HG03045 (cell line): ENCODE measurements at regions not wholly inside any gene's neighbourhood (a gene's known extent, or its start where the extent isn't known, plus 50 kb on each side); places are given as distances from the start of the nearest gene placed in this dataset.
"Not testable (repeated sequence)": the region's sequence is repeated elsewhere in the genome, so short reads cannot be mapped to it uniquely, and the experiment has no call there.

Experiments
- ATAC-seq: cut with Tn5 transposase; IDR thresholded peaks from one replicate; pipeline ENCODE4 v1.9.1; 2021; ENCODE audit warnings: mild to moderate bottlenecking, moderate library complexity; ENCODE audit not compliant: unreplicated experiment

- ATAC-seq, result no peak
Measured at GRCh38 chr10:8278099-8278498, 223.6 kb downstream of the GATA3 start.

DNA sequence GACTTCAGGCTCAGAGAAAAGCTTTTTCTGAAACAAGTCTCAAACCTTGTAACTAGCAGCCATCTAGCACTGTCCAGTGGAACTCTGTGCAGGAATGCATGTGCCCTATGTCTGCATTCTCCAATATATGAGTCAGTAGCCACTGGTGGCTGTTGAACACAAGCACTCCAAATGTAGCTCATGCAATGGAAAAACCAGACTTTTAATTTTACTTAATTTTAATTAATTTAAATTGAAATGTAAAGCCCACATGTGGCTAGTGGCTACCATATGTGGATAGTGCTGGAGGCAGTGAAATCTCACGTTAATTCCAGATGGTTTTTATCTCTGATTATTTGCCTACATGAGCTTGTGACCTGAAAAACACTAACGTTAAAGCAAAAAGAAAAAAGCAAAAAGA lies 225.1 kb downstream of the GATA3 start:
- no peak for ATAC-seq

DNA sequence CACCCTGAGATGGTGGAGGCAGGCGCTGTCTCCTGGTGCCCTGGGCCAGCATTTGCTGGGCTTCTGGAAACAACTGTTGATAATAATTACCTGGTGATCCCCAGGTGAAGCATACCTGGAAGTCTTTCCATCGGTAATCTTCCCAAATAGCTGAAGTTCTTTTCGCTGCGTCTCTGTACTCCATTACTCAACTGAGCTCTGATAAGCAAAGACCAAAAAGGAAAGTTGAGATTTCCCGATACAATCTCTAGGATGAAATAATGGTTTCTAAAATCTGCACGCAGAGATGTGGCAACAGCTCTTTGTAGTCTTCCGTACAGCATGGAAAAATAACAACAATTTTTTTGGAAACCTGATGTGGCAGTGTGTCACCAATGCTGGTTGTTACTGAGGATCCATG lies 226.5 kb downstream of the GATA3 start:
- ATAC-seq, result no peak

DNA sequence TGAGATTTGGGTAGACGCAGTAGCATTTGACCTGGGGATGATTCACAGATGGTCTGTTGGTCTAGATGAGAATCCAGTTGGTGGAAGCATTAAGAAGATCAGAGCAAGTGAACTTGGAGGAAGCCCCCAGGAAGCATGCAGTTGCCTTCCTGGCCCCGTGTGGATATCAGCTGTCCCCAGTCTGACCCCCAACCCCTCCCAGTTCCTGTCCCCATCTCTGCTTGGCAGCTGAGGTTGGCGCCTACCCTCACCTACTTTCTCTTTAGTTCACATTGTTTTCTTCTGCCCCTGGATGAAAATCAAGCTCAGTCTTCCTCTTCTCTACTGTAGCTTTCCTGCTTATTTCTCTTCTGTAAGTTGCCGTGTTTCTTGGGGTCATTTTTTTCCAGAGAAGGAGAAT lies 227.9 kb downstream of the GATA3 start:
- no peak for ATAC-seq

GRCh38 chr10:8283166-8283905 lies 228.8 kb downstream of the GATA3 start:
- no peak for ATAC-seq

GRCh38 chr10:8283986-8284385 lies 229.5 kb downstream of the GATA3 start:
- no peak for ATAC-seq

GRCh38 chr10:8285970-8286369 lies 231.5 kb downstream of the GATA3 start:
- not testable (repeated sequence) for ATAC-seq

DNA sequence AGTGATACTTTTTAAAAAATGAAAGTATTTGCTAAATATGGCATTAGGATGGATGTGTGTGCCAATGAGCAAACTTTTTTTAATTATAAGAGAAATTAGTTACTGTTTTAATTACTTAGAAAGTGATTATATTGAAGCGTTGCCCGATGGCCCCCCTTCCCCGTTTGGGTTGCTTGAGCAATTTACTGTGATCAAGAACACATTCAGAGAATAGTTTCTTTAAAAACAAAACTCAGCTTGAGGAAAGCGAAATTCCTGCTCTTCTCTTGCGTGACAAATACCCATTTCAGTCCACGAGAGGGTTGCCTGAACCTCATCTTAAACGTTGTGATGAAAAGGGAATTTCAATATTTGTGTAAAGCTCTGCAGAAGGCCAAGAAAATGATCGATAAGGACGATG lies 234.1 kb downstream of the GATA3 start:
- no peak for ATAC-seq

DNA sequence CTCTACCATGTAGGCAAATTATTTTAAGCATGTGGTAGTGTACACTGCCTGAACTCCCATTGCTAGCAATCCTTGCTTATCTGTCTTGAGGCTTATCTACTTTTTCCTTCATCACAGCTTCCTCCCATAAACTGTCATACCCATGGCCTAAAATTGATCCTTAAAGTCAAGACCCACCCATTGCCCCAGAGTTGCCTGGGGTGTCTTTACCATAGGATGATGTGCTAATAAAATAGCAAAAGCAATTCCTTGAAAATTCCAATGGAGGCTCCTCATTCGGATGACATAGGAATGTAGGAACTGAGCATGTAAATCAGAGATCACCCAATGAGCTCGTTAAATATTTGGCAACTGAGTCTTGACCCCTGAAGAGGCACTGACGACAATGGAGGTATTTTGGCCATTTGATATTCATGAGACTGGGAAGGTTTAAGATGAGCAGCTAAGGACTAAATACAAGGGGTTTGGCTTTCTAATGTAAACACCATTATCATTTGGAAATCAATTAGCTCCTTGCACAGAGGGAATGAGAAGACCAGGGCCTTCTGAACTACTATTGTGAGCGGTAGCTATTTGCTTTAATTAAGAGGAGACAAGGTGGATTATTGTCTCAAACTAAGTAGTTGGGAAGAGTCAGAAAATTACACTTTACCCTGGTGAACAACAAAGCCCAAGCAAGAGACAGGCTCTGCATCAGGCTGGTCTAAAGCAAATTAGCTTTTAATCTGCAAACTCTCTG lies 234.9 kb downstream of the GATA3 start:
- no peak for ATAC-seq

DNA sequence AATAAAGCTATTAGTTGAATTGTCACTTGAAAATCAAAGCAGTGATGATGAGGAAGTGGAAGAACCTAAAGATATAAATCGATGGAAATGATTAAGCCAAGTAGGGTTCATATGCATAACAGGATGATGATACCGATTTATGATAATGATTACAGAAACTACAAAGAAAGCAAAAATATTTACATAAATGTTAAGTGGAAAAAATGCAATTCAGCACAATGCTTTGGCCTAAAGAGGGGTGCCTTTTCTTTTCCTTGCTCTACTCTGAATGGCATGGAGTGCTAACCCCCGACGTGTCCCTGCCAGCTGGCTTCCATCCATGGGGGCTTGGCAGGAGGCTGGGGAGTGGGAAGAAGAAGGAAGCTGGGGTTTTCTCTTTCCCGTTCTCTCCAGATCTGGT lies 240.3 kb downstream of the GATA3 start:
- no peak for ATAC-seq

GRCh38 chr10:8295311-8295710 lies 240.8 kb downstream of the GATA3 start:
- no peak for ATAC-seq

DNA sequence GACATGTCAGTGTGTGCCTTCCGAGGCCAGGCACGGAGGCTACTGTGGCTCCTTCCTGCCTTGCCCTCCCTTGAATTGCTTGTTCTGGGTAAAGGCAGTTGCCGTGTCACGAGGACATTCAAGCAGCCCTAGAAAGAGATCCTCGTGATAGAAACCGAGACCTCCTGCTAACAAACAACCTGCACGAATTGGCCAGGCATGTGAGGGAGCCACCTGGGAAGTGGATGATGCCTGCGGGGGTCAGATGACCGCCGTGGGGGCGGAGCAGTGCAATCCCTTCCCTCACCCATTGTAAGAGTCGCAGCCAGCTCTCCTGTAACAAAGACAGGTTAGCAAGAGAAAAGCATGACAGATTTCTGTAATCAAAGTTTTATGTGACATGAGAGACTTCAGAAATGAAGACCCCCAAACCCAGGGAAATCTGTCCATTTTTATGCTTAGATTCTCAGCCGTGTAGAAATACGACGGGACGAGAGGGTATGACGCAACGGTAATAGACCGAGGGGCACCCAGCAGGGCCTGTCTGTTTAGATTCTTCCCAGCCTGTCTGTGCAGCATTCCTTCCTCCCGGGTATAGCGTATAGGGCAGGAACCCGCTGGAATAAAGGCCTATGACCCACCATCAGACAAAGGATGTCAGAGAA lies 241.7 kb downstream of the GATA3 start:
- ATAC-seq, result no peak

GRCh38 chr10:8296734-8297101 lies 242.2 kb downstream of the GATA3 start:
- no peak for ATAC-seq

DNA sequence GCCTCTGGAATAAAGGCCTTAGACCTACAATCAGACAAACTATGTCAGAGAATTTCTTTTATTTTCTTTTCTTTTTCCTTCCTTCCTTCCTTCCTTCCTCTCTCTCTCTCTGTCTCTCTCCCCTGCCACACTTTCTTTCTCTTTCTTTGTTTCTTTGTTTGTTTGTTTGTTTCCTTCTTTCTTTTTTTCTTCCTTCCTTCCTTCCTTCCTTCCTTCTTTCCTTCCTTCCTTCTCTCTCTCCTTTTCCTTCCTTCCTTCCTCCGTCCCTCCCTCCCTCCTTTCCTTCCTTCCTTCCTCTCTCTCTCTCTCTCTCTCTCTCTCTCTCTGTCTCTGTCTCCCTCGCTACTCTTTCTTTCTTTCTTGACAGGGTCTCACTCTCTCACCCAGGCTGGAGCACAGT lies 242.6 kb downstream of the GATA3 start:
- ATAC-seq, result no peak

GRCh38 chr10:8297959-8298358 lies 243.5 kb downstream of the GATA3 start:
- ATAC-seq, result no peak

GRCh38 chr10:8298896-8299570 lies 244.5 kb downstream of the GATA3 start:
- no peak for ATAC-seq

GRCh38 chr10:8300925-8301324 lies 246.4 kb downstream of the GATA3 start:
- no peak for ATAC-seq

DNA sequence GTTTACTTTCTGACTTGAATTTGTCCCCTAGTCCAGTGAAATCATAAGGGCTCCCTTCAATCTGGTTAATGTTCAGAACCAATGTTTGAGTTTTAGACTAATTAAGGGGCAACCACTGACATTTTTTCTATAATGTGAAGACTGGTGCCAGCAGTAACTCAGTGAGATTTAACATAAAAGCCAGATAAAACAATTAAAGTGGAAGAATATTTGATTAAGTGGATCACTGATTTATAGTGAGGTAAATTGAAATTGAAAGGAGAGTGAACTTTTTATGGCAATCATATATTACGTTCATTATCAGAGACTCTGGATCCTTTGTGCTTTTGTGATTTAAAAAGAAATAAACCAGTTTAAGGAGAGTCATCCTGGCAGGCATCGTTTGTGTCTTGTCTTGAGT lies 246.8 kb downstream of the GATA3 start:
- no peak for ATAC-seq

GRCh38 chr10:8301831-8302230 lies 247.3 kb downstream of the GATA3 start:
- no peak for ATAC-seq

DNA sequence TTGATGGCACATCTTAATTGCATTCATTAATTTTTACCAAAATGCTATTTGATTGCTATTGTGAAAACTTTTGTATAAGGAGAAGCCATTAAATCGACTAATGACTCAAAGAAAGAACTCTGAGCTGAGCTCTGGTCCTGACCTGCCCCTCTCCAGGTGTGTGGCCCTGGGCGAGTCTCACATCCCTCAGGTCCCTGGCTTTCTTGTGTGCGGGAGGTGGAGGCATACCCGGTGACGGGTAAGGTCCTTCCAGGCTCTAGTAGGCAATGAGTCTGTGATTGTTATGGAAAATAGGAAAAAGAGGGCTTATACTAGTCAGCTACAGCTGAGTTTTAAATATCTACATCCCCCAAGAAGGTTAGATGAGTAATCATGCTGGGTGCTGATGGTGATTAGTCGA lies 248.1 kb downstream of the GATA3 start:
- ATAC-seq, result no peak

- no peak for ATAC-seq
Measured at GRCh38 chr10:8304861-8305260, 250.4 kb downstream of the GATA3 start.
